Stomach (tissue), 8 donors: ENCODE measurements at regions not wholly inside any gene's neighbourhood (a gene's known extent, or its start where the extent isn't known, plus 50 kb on each side); places are given as distances from the start of the nearest gene placed in this dataset.

Experiments used
- DNase-seq, 2 donors: peaks; one replicate each; pipeline versions ENCODE4 v3.0.0 to v3.0.0-alpha.2; 2013 to 2019
- H3K27ac ChIP-seq, 5 donors: fragments of 200-600 bp in 4 of 5; sonication (generic) in 4 of 5; one replicate each; pipeline ENCODE4 v1.5.1; 2013 to 2019; ENCODE audit warnings: mild to moderate bottlenecking in 1 of 5, moderate library complexity in 1 of 5
- H3K27me3 ChIP-seq, 3 donors: fragments of 200-600 bp; sonication (generic); one replicate each; pipeline ENCODE4 v1.5.1; 2017 to 2019; ENCODE audit warnings: mixed run types in 1 of 3
- H3K36me3 ChIP-seq, 4 donors: fragments of 200-600 bp; sonication (generic); 1 replicate in 3 of 4; 2 replicates in 1 of 4; pipeline ENCODE4 v1.5.1; 2016 to 2019
- H3K4me1 ChIP-seq, 4 donors: fragments of 200-600 bp; sonication (generic); one replicate each; pipeline ENCODE4 v1.5.1; 2016 to 2019
- H3K4me3 ChIP-seq, 4 donors: fragments of 200-600 bp; sonication (generic) in 3 of 4; one replicate each; pipeline ENCODE4 v1.5.1; 2016 to 2019; ENCODE audit warnings: mild to moderate bottlenecking in 1 of 4
- H3K9me3 ChIP-seq, 4 donors: fragments of 200-600 bp; sonication (generic); one replicate each; pipeline ENCODE4 v1.5.1; 2016 to 2019
- CTCF ChIP-seq, 7 experiments: fragments of 450-650 bp in 4 of 7; fragments of 200-600 bp in 3 of 7; sonication (generic) in 3 of 7; IDR thresholded peaks; one replicate each; pipeline ENCODE4 v1.5.1; 2016 to 2019; ENCODE audit warnings: antibody characterized with exemption in 7 of 7, control low read depth in 2 of 7, mild to moderate bottlenecking in 1 of 7
- EP300 ChIP-seq: sonication (generic); formaldehyde crosslinking; IDR thresholded peaks from one replicate; pipeline ENCODE4 v1.6.1; 2017; ENCODE audit warnings: antibody characterized with exemption
- POLR2A ChIP-seq, 4 donors: fragments of 450-650 bp; IDR thresholded peaks; one replicate each; pipeline ENCODE4 v1.6.1; 2016; ENCODE audit warnings: antibody characterized with exemption in 4 of 4, control low read depth in 2 of 4, mild to moderate bottlenecking in 1 of 4, moderate library complexity in 1 of 4
- POLR2AphosphoS5 ChIP-seq, 3 donors: sonication (generic); formaldehyde crosslinking; IDR thresholded peaks; one replicate each; pipeline ENCODE4 v1.6.1; 2016; ENCODE audit warnings: antibody characterized with exemption in 3 of 3
- WGBS, 5 donors: extraction: QIAGEN DNeasy Blood & Tissue Kit in 3 of 5; methylation state at CpG; one replicate each; pipeline versions ENCODE4 v1.1.5 to v1.1.7; 2013 to 2018; 5-methylcytosine and 5-hydroxymethylcytosine counted together
- intact Hi-C: fragments of 100-400 bp; cut with DNase I; formaldehyde crosslinking; loops from one replicate; pipeline ENCODE4 v1.15.1; 2023; ENCODE audit warnings: low total_unique reads
- donor health status: healthy with polysubstance abuse.
- donor health status: Bipolar disorder and iron deficiency.
- donor health status: healthy.

GRCh38 chr21:38949070-38949380 is 143.3 kb downstream of the ETS2 start:
- no peak for TF ChIP-seq EP300
- TF ChIP-seq POLR2AphosphoS5 (IDR thresholded peaks at IDR 0.05), result no peak
- TF ChIP-seq POLR2A (IDR thresholded peaks at IDR 0.05), result no peak
- no peak for TF ChIP-seq CTCF (IDR thresholded peaks at IDR 0.05)
- Histone ChIP-seq H3K4me1 (peaks cover 0 to 11% (median 5%) of the 10 kb centered on the region in 4 donors), H3K36me3 (no peaks in the 10 kb centered on the region), H3K9me3 (no peaks in the 10 kb centered on the region), H3K27me3 (no peaks in the 10 kb centered on the region), H3K27ac (peak overlapping the region in 2 of 5 donors; percentile 11 to 14), H3K4me3 (no peak overlapping the region)
- WGBS, 5 donors, result 83 to 92% (median 90%) methylated on average over 1 of the region's 1 CpG
- intact Hi-C loops, result no loop called here
- DNase-seq, result no peak

DNA sequence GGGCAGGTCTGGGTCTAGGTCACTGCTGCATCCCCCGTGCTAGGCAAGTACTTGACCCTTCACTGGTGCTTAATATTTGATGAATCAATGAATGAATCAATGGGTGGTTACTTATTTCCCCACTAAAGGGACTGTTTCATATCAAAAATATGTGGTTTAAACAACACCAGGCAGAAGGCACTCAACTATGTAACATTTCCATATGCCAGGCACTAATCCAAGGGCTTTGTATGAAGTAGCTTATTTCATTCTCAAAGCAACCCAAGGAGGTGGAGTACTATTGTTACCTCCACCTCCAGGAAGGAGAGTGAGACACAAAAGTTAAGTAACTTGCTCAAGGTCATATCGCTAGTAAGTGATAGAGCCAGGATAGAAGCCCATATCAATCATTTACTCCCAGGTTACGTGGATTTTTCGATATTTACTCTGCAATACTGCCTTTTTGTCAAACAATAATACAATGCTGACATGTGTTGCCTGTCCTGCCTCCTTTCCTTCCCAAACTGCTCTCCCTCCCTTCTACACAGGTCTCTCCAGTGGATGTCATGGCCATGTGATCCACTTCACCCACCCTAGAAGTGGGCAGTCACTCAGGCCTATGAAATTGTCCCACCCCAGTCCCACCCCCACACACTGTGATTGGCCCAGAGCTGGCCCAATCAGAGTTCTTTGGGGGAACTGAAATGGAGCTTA is 142.8 kb downstream of the ETS2 start:
- no peaks in the 10 kb centered on the region for H3K36me3 ChIP-seq
- H3K4me3 ChIP-seq, result no peak overlapping the region
- TF ChIP-seq CTCF (IDR thresholded peaks at IDR 0.05) (no peak), EP300 (no peak), POLR2AphosphoS5 (IDR thresholded peaks at IDR 0.05) (peak in 1 of 3 donors; percentile 12), POLR2A (IDR thresholded peaks at IDR 0.05) (no peak)
- no peaks in the 10 kb centered on the region for H3K27me3 ChIP-seq
- H3K9me3 ChIP-seq, result no peaks in the 10 kb centered on the region
- 41 to 63% (median 56%) methylated on average over 4 of the region's 4 CpGs for WGBS, 5 donors
- H3K4me1 ChIP-seq, result peaks cover 0 to 10% (median 5%) of the 10 kb centered on the region in 4 donors
- H3K27ac ChIP-seq, result peak overlapping the region in 3 of 5 donors; percentile 11 to 14 (median 12)
- intact Hi-C loops, result no loop called here
- no peak for DNase-seq

DNA sequence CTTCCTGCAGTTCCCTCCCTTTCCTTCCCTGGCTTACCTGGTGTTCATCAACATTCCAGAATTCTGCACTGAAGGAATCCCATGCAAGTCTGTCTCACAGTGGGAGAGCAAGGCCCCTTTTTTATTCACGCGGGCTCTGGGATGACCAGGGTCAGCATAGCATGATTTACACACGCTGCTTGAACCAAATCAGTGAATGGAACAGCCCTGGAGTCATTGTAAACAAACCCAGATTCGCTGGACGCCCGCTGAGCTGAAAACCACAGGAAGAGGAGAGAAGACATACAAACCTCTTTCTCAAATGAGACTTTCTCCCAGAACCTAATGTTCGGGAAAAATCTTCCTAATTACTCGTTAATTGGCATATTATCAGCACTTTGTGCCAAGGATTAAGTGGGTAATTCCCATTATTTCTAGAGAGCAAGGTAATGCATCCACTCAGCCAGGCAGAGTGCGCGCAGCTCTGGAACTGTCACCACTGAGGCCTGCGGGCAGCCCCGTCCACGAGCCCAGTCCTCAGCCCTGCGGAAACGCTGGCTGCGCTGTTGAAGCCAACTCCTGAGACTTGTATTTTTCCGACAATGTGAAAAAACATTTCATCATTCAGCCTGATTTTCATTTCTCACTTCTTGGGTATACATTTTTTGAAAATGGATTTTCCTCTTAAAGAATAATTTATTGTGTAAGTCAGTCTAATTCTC is 140.0 kb downstream of the ETS2 start:
- intact Hi-C loops, result no loop called here
- H3K9me3 ChIP-seq, result no peaks in the 10 kb centered on the region
- no peak for TF ChIP-seq CTCF (IDR thresholded peaks at IDR 0.05)
- TF ChIP-seq POLR2AphosphoS5 (IDR thresholded peaks at IDR 0.05), result no peak
- no peak for TF ChIP-seq EP300
- no peak for TF ChIP-seq POLR2A (IDR thresholded peaks at IDR 0.05)
- DNase-seq, result no peak
- H3K4me3 ChIP-seq, result no peak overlapping the region
- 51 to 70% (median 57%) methylated on average over 17 of the region's 17 CpGs for WGBS, 5 donors
- peaks cover 0 to 6% (median 5%) of the 10 kb centered on the region in 4 donors for H3K4me1 ChIP-seq
- no peaks in the 10 kb centered on the region for H3K36me3 ChIP-seq
- H3K27ac ChIP-seq, result peak overlapping the region in 3 of 5 donors; percentile 2 to 46 (median 16)
- H3K27me3 ChIP-seq, result no peaks in the 10 kb centered on the region

GRCh38 chr21:38944903-38945302 is 139.2 kb downstream of the ETS2 start:
- H3K4me1 ChIP-seq, result peaks cover 0 to 6% (median 2%) of the 10 kb centered on the region in 4 donors
- WGBS, 5 donors, result 84 to 93% (median 89%) methylated on average over 14 of the region's 14 CpGs

More at GRCh38 chr21:38944903-38945302, 139.2 kb downstream of the ETS2 start:
- no peaks in the 10 kb centered on the region for H3K36me3 ChIP-seq
- intact Hi-C loops, result no loop called here
- H3K27me3 ChIP-seq, result no peaks in the 10 kb centered on the region
- TF ChIP-seq CTCF (IDR thresholded peaks at IDR 0.05) (no peak), POLR2AphosphoS5 (IDR thresholded peaks at IDR 0.05) (no peak), EP300 (no peak), POLR2A (IDR thresholded peaks at IDR 0.05) (no peak)
- H3K4me3 ChIP-seq, result no peak overlapping the region
- DNase-seq, result no peak
- H3K9me3 ChIP-seq, result no peaks in the 10 kb centered on the region
- no peak overlapping the region for H3K27ac ChIP-seq
